ENCODE measurements at regions not wholly inside any gene's neighbourhood (a gene's known extent, or its start where the extent isn't known, plus 50 kb on each side); places are given as distances from the start of the nearest gene placed in this dataset.

DNA sequence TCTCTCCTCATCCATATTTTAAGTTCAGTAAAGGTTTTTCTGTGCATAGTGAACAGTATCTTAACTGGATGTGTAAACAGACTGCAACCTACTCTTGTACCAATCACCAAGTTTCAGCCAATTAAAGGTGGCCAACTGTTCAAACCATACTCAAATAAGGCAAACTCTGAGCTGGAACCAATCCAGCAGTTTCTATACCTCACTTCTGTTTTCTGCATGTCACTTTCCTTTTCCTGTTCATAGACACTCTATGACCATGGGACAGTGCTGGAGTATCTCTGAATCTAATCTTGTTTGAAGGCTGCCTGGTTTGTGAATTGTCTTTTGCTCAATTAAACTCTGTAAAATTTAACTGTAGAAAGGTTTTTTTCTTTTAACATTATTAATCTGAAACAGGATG, 470.3 kb upstream of the SLITRK6 start:
- TF ChIP-seq CTCF (optimal IDR thresholded peaks at IDR 0.05 in 1 of 3, IDR thresholded peaks at IDR 0.05 in 1 of 3, conservative IDR thresholded peaks at IDR 0.05 in 1 of 3; ENCODE audit: extremely low read depth in 1 of 3, insufficient read depth in 2 of 3, low read length in 3 of 3), result no peak
- TF ChIP-seq EZH2 (IDR thresholded peaks at IDR 0.05; ENCODE audit: low read length), result no peak
